H1 (cell line): ENCODE measurements at regions not wholly inside any gene's neighbourhood (a gene's known extent, or its start where the extent isn't known, plus 50 kb on each side); places are given as distances from the start of the nearest gene placed in this dataset.

ENCODE experiments used
- CTCF ChIA-PET: fragments of 300-600 bp; sonication (Branson Sonifier 250); formaldehyde crosslinking; loops from one replicate; lab custom pipeline; 2021; ENCODE audit not compliant: partially characterized antibody; lab: Charles Lee
- POLR2A ChIA-PET: fragments of 300-600 bp; sonication (Branson Sonifier 250); formaldehyde crosslinking; loops from one replicate; lab custom pipeline; 2021; ENCODE audit warnings: inconsistent platforms; ENCODE audit not compliant: partially characterized antibody; lab: Charles Lee
- DNase-seq, 2 experiments: peaks; one replicate each; pipeline versions ENCODE4 v3.0.0 to v3.0.0-alpha.2; 2010 to 2022; ENCODE audit warnings: low spot score in 2 of 2, low read depth in 1 of 2, mixed read lengths in 1 of 2
- FAIRE-seq: peaks from 2 replicates; lab custom pipeline; 2011; peaks lifted over from hg19 to GRCh38; lab: Jason Lieb, UNC
- H2AFZ ChIP-seq: 2 replicates; pipeline ENCODE4 v1.8.1; 2012; ENCODE audit warnings: low read length, inconsistent platforms
- H2AK5ac ChIP-seq: 2 replicates; pipeline ENCODE4 v1.6.1; 2013; ENCODE audit warnings: low read depth, low read length
- H2BK120ac ChIP-seq: replicated peaks from 2 replicates; pipeline ENCODE3; 2013; ENCODE audit warnings: low read depth, low read length, inconsistent platforms
- H2BK12ac ChIP-seq: 2 replicates; pipeline ENCODE4 v1.6.1; 2013; ENCODE audit warnings: low read depth, low read length
- H2BK15ac ChIP-seq: 2 replicates; pipeline ENCODE4 v1.6.1; 2013; ENCODE audit warnings: low read length
- H2BK20ac ChIP-seq: 2 replicates; pipeline ENCODE4 v1.6.1; 2013; ENCODE audit warnings: low read length
- H2BK5ac ChIP-seq: 2 replicates; pipeline ENCODE4 v1.6.1; 2013; ENCODE audit warnings: low read depth, low read length
- H3K14ac ChIP-seq: 2 replicates; pipeline ENCODE4 v1.6.1; 2013; ENCODE audit warnings: inconsistent platforms; ENCODE audit not compliant: insufficient read length
- H3K18ac ChIP-seq: 2 replicates; pipeline ENCODE4 v1.6.1; 2013; ENCODE audit warnings: low read length; ENCODE audit errors: extremely low read depth
- H3K23ac ChIP-seq: 2 replicates; pipeline ENCODE4 v1.6.1; 2013; ENCODE audit warnings: inconsistent platforms; ENCODE audit not compliant: insufficient read length
- H3K23me2 ChIP-seq: 2 replicates; pipeline ENCODE4 v1.6.1; 2013; ENCODE audit warnings: low read depth, low read length
- H3K27ac ChIP-seq: 2 replicates; pipeline ENCODE4 v1.6.1; 2011; ENCODE audit warnings: low read depth, low read length, inconsistent platforms
- H3K27me3 ChIP-seq, 4 experiments: replicated peaks in 1 of 4; 1 replicate in 1 of 4; 2 replicates in 3 of 4; pipeline versions ENCODE4 v1.6.1 to v1.8.1; 2011 to 2013; ENCODE audit warnings: low read length in 3 of 4, mild to moderate bottlenecking in 3 of 4, inconsistent platforms in 2 of 4, mixed read lengths in 2 of 4, moderate library complexity in 1 of 4; ENCODE audit not compliant: control insufficient read depth in 3 of 4, insufficient read depth in 3 of 4; ENCODE audit errors: extremely low read depth in 1 of 4
- H3K36me3 ChIP-seq, 4 experiments: 2 replicates each; pipeline versions ENCODE4 v1.6.1 to v1.8.1; 2011 to 2013; ENCODE audit warnings: mild to moderate bottlenecking in 4 of 4, low read length in 3 of 4, moderate library complexity in 2 of 4, control low read depth in 1 of 4, inconsistent platforms in 1 of 4; ENCODE audit not compliant: insufficient read depth in 4 of 4, control insufficient read depth in 2 of 4
- H3K4ac ChIP-seq: replicated peaks from 2 replicates; pipeline ENCODE3; 2013; ENCODE audit warnings: low read length, low read depth, mixed read lengths, inconsistent platforms; ENCODE audit not compliant: insufficient read length
- H3K4me1 ChIP-seq, 4 experiments: replicated peaks in 1 of 4; 1 replicate in 1 of 4; 2 replicates in 3 of 4; pipeline versions ENCODE4 v1.6.1 to v1.8.1; 2011 to 2013; ENCODE audit warnings: low read length in 3 of 4, inconsistent platforms in 2 of 4, mixed read lengths in 1 of 4; ENCODE audit not compliant: insufficient read depth in 4 of 4, control insufficient read depth in 3 of 4
- H3K4me2 ChIP-seq, 2 experiments: 2 replicates each; pipeline versions ENCODE4 v1.6.1 to v1.8.1; 2011 to 2013; ENCODE audit warnings: low read depth in 2 of 2, low read length in 2 of 2, control low read depth in 1 of 2, inconsistent platforms in 1 of 2, mild to moderate bottlenecking in 1 of 2; ENCODE audit not compliant: insufficient read depth in 1 of 2
- H3K4me3 ChIP-seq, 4 experiments: fragments of 200-600, 300-600 bp in 1 of 4; sonication (generic), shearing (Covaris generic), sonication (Bioruptor Twin) in 1 of 4; 2 replicates each; pipeline versions ENCODE4 v1.5.1 to v1.8.1; 2011 to 2016; ENCODE audit warnings: low read length in 4 of 4, low read depth in 3 of 4, control low read depth in 2 of 4, inconsistent platforms in 2 of 4, mild to moderate bottlenecking in 2 of 4, mixed read lengths in 1 of 4, moderate library complexity in 1 of 4; ENCODE audit not compliant: insufficient read depth in 2 of 4; ENCODE audit errors: extremely low read depth in 1 of 4
- H3K56ac ChIP-seq: replicated peaks from 2 replicates; pipeline ENCODE3; 2013; ENCODE audit warnings: low read depth, mild to moderate bottlenecking, mixed read lengths, low read length, inconsistent platforms; ENCODE audit not compliant: insufficient read length
- H3K79me1 ChIP-seq: 2 replicates; pipeline ENCODE4 v1.6.1; 2013; ENCODE audit warnings: low read depth, low read length, control low read depth
- H3K79me2 ChIP-seq, 2 experiments: 2 replicates each; pipeline versions ENCODE4 v1.6.1 to v1.8.1; 2012 to 2013; ENCODE audit warnings: low read length in 2 of 2, mild to moderate bottlenecking in 2 of 2, inconsistent platforms in 1 of 2; ENCODE audit not compliant: insufficient read depth in 2 of 2, control insufficient read depth in 1 of 2
- H3K9ac ChIP-seq, 4 experiments: replicated peaks in 1 of 4; 1 replicate in 1 of 4; 2 replicates in 3 of 4; pipeline versions ENCODE4 v1.6.1 to v1.8.1; 2011 to 2013; ENCODE audit warnings: low read depth in 3 of 4, low read length in 3 of 4, control low read depth in 2 of 4, mild to moderate bottlenecking in 2 of 4, moderate library complexity in 2 of 4, inconsistent platforms in 1 of 4; ENCODE audit errors: extremely low read depth in 1 of 4
- H3K9me3 ChIP-seq, 2 experiments: 2 replicates each; pipeline versions ENCODE4 v1.6.1 to v1.8.1; 2012 to 2013; ENCODE audit warnings: mild to moderate bottlenecking in 2 of 2, moderate library complexity in 2 of 2, control low read depth in 1 of 2, inconsistent platforms in 1 of 2, low read depth in 1 of 2, low read length in 1 of 2, mixed read lengths in 1 of 2; ENCODE audit not compliant: insufficient read depth in 2 of 2
- H4K20me1 ChIP-seq, 2 experiments: replicated peaks in 1 of 2; 2 replicates each; pipeline versions ENCODE3 to v1.8.1; 2011 to 2013; ENCODE audit warnings: inconsistent platforms in 2 of 2, low read length in 2 of 2, mild to moderate bottlenecking in 1 of 2; ENCODE audit not compliant: insufficient read depth in 2 of 2, control insufficient read depth in 1 of 2
- H4K5ac ChIP-seq: 2 replicates; pipeline ENCODE4 v1.6.1; 2013; ENCODE audit warnings: low read length, low read depth, mixed read lengths, inconsistent platforms; ENCODE audit not compliant: insufficient read length
- H4K8ac ChIP-seq: 2 replicates; pipeline ENCODE4 v1.8.0; 2013; ENCODE audit warnings: mild to moderate bottlenecking, moderate library complexity, low read length, inconsistent platforms; ENCODE audit not compliant: insufficient read depth; ENCODE audit errors: extremely low read depth
- H4K91ac ChIP-seq: replicated peaks from 2 replicates; pipeline ENCODE3; 2013; ENCODE audit warnings: low read length, mixed read lengths, inconsistent platforms; ENCODE audit not compliant: insufficient read length
- CBX8 ChIP-seq: fragments of 300-800, 300-1000 bp; sonication (generic); IDR thresholded peaks from 2 replicates; pipeline ENCODE4 v1.7.1; 2016; ENCODE audit warnings: low read depth, low read length, borderline replicate concordance
- CHD2 ChIP-seq: IDR thresholded peaks from 2 replicates; pipeline ENCODE4 v1.6.1; 2012; ENCODE audit warnings: low read length, improper control_type of control experiment
- CTBP2 ChIP-seq: IDR thresholded peaks from 2 replicates; pipeline ENCODE4 v1.7.0; 2011; ENCODE audit warnings: borderline replicate concordance, mild to moderate bottlenecking, moderate library complexity, mixed read lengths, low read length; ENCODE audit not compliant: insufficient read depth, insufficient read length
- EZH2 ChIP-seq: fragments of 200-600 bp; sonication (generic); IDR thresholded peaks from 2 replicates; pipeline ENCODE4 v1.7.1; 2012; ENCODE audit warnings: low read depth, mild to moderate bottlenecking, moderate library complexity, low read length, inconsistent platforms; ENCODE audit not compliant: severe bottlenecking
- FOSL1 ChIP-seq: IDR thresholded peaks from 2 replicates; pipeline ENCODE4 v1.6.1; 2011; ENCODE audit warnings: mild to moderate bottlenecking, low read depth, low read length, moderate library complexity; ENCODE audit not compliant: insufficient read depth
- GTF2F1 ChIP-seq: IDR thresholded peaks from 2 replicates; pipeline ENCODE4 v1.6.1; 2012; ENCODE audit warnings: low read depth, low read length, improper control_type of control experiment, borderline replicate concordance
- JUND ChIP-seq: IDR thresholded peaks from 2 replicates; pipeline ENCODE4 v1.6.1; 2011; ENCODE audit warnings: mild to moderate bottlenecking, improper control_type of control experiment, low read length
- MAFK ChIP-seq: IDR thresholded peaks from 2 replicates; pipeline ENCODE4 v1.6.1; 2012; ENCODE audit warnings: low read depth, mild to moderate bottlenecking, improper control_type of control experiment, low read length
- PHF8 ChIP-seq: fragments of 200-600 bp; sonication (generic); conservative IDR thresholded peaks from 2 replicates; pipeline ENCODE4 v1.7.1; 2012; ENCODE audit warnings: low read depth, mild to moderate bottlenecking, inconsistent platforms, low read length, moderate library complexity
- RFX5 ChIP-seq: IDR thresholded peaks from 2 replicates; pipeline ENCODE4 v1.6.1; 2011; ENCODE audit warnings: low read depth, low read length, improper control_type of control experiment, borderline replicate concordance
- RXRA ChIP-seq: IDR thresholded peaks from 2 replicates; pipeline ENCODE4 v1.6.1; 2011; ENCODE audit warnings: low read depth, mild to moderate bottlenecking, low read length, moderate library complexity; ENCODE audit not compliant: insufficient read depth
- SRF ChIP-seq: IDR thresholded peaks from 2 replicates; pipeline ENCODE4 v1.6.1; 2011; ENCODE audit warnings: mild to moderate bottlenecking, low read depth, low read length, moderate library complexity
- TAF7 ChIP-seq: optimal IDR thresholded peaks from 2 replicates; pipeline ENCODE3; 2011; ENCODE audit warnings: low read depth, mild to moderate bottlenecking, inconsistent platforms, low read length, moderate library complexity, borderline replicate concordance
- TCF12 ChIP-seq: IDR thresholded peaks from 2 replicates; pipeline ENCODE4 v1.6.1; 2011; ENCODE audit warnings: low read depth, mild to moderate bottlenecking, low read length
- ZNF274 ChIP-seq: IDR thresholded peaks from 2 replicates; pipeline ENCODE4 v1.7.0; 2012; ENCODE audit warnings: low read length, borderline replicate concordance; ENCODE audit errors: extremely low read depth
- WGBS, 2 experiments: shearing (Covaris generic) in 1 of 2; methylation state at CpG; one replicate each; pipeline versions ENCODE4 v1.1.6 to v1.1.7; 2013 to 2015; ENCODE audit warnings: low lambda C conversion rate in 2 of 2, mixed read lengths in 2 of 2, inconsistent platforms in 1 of 2, low coverage in 1 of 2, missing lambda C conversion rate in 1 of 2; ENCODE audit not compliant: insufficient replicate concordance in 2 of 2, insufficient coverage in 1 of 2, insufficient read length in 1 of 2; ENCODE audit errors: extremely low coverage in 1 of 2, missing lambda C conversion rate in 1 of 2; 5-methylcytosine and 5-hydroxymethylcytosine counted together

GRCh38 chr14:66234411-66234810, 251.8 kb upstream of the CCDC196 start:
- no peak overlapping the region for H2BK20ac ChIP-seq
- no peak overlapping the region for H4K8ac ChIP-seq
- H3K4me1 ChIP-seq, result no peaks in the 10 kb centered on the region; a peak in 1 of 7 replicates
- 95% methylated on average over 2 of the region's 2 CpGs; no CpG with 5 or more reads in 1 of the 2 experiments for WGBS, 2 experiments
- no peak for FAIRE-seq
- no peaks in the 10 kb centered on the region for H3K79me1 ChIP-seq
- no peak overlapping the region for H2BK5ac ChIP-seq
- no peak overlapping the region for H3K56ac ChIP-seq
- no peak overlapping the region for H2BK120ac ChIP-seq
- no peaks in the 10 kb centered on the region for H3K79me2 ChIP-seq
- H3K4me3 ChIP-seq, result no peak overlapping the region
- no peak overlapping the region for H3K23ac ChIP-seq
- no peaks in the 10 kb centered on the region for H3K9me3 ChIP-seq
- H2BK15ac ChIP-seq, result no peak overlapping the region
- no peak overlapping the region for H3K4me2 ChIP-seq
- DNase-seq, result no peak
- no peaks in the 10 kb centered on the region for H4K20me1 ChIP-seq
- H3K36me3 ChIP-seq, result no peaks in the 10 kb centered on the region
- H3K9ac ChIP-seq, result no peak overlapping the region
- H3K27me3 ChIP-seq, result no peaks in the 10 kb centered on the region
- no peak for TF ChIP-seq RFX5
- TF ChIP-seq EZH2, result no peak
- no peak for TF ChIP-seq CHD2
- no peak for TF ChIP-seq FOSL1
- no peak for TF ChIP-seq GTF2F1
- TF ChIP-seq TAF7, result no peak
- no peak for TF ChIP-seq MAFK
- no peak for TF ChIP-seq ZNF274
- TF ChIP-seq CBX8, result no peak
- no peak for TF ChIP-seq JUND
- no peak for TF ChIP-seq RXRA
- TF ChIP-seq CTBP2, result no peak
- no peak for TF ChIP-seq TCF12
- TF ChIP-seq SRF, result no peak
- TF ChIP-seq PHF8, result no peak
- H4K5ac ChIP-seq, result no peak overlapping the region
- H3K18ac ChIP-seq, result no peak overlapping the region
- H3K4ac ChIP-seq, result no peak overlapping the region
- H3K27ac ChIP-seq, result no peak overlapping the region
- H2BK12ac ChIP-seq, result no peak overlapping the region
- POLR2A ChIA-PET, result no interaction called here
- CTCF ChIA-PET, result interaction anchor here (0.8 to 1.3 kb wide), 2 partner anchors 9 to 164 kb away, joined by 3 read pairs; no protein-coding TSS in a partner anchor
- H2AK5ac ChIP-seq, result no peak overlapping the region
- H3K14ac ChIP-seq, result no peak overlapping the region
- no peak overlapping the region for H2AFZ ChIP-seq
- H4K91ac ChIP-seq, result no peak overlapping the region
- no peaks in the 10 kb centered on the region for H3K23me2 ChIP-seq
